H9 (cell line): ENCODE measurements at regions not wholly inside any gene's neighbourhood (a gene's known extent, or its start where the extent isn't known, plus 50 kb on each side); places are given as distances from the start of the nearest gene placed in this dataset.

ENCODE experiments used
- DNase-seq: peaks from one replicate; pipeline ENCODE4 v3.0.0-alpha.2; 2017
- H2AFZ ChIP-seq: one replicate; pipeline ENCODE4 v1.6.1; 2013; ENCODE audit warnings: mild to moderate bottlenecking, low read length, control low read depth, moderate library complexity
- H2AK5ac ChIP-seq: 2 replicates; pipeline ENCODE4 v1.6.1; 2013; ENCODE audit warnings: low read length, control low read depth, mixed read lengths; ENCODE audit not compliant: insufficient read length
- H2BK120ac ChIP-seq: one replicate; pipeline ENCODE4 v1.6.1; 2013; ENCODE audit warnings: low read depth, mild to moderate bottlenecking, low read length, control low read depth, inconsistent platforms; ENCODE audit not compliant: poor library complexity, severe bottlenecking
- H2BK12ac ChIP-seq: 2 replicates; pipeline ENCODE4 v1.6.1; 2013; ENCODE audit warnings: low read length, control low read depth, mixed read lengths, low read depth; ENCODE audit not compliant: insufficient read length
- H2BK15ac ChIP-seq: 2 replicates; pipeline ENCODE4 v1.6.1; 2013; ENCODE audit warnings: low read depth, low read length, control low read depth
- H2BK20ac ChIP-seq: one replicate; pipeline ENCODE4 v1.6.1; 2013; ENCODE audit warnings: low read depth, mild to moderate bottlenecking, low read length, control low read depth, inconsistent platforms; ENCODE audit not compliant: poor library complexity, severe bottlenecking
- H2BK5ac ChIP-seq: 2 replicates; pipeline ENCODE4 v1.6.1; 2013; ENCODE audit warnings: low read length, control low read depth, mixed read lengths; ENCODE audit not compliant: insufficient read length
- H3K14ac ChIP-seq: 2 replicates; pipeline ENCODE4 v1.6.1; 2013; ENCODE audit warnings: low read length, control low read depth; ENCODE audit not compliant: insufficient read depth
- H3K18ac ChIP-seq: 2 replicates; pipeline ENCODE4 v1.6.1; 2013; ENCODE audit warnings: low read depth, mild to moderate bottlenecking, mixed read lengths, low read length, control low read depth; ENCODE audit not compliant: insufficient read length
- H3K23ac ChIP-seq: 2 replicates; pipeline ENCODE4 v1.6.1; 2013; ENCODE audit warnings: low read length, control low read depth, mixed read lengths, low read depth; ENCODE audit not compliant: insufficient read length
- H3K23me2 ChIP-seq: 2 replicates; pipeline ENCODE4 v1.6.1; 2013; ENCODE audit warnings: low read depth, mild to moderate bottlenecking, mixed read lengths, low read length, control low read depth; ENCODE audit not compliant: insufficient read length, poor library complexity, severe bottlenecking
- H3K27ac ChIP-seq: 2 replicates; pipeline ENCODE4 v1.5.1; 2013; ENCODE audit warnings: low read length, control low read depth, mixed read lengths, low read depth; ENCODE audit not compliant: insufficient read length
- H3K27me3 ChIP-seq: 2 replicates; pipeline ENCODE4 v1.6.1; 2013; ENCODE audit warnings: low read length, control low read depth, inconsistent platforms; ENCODE audit not compliant: insufficient read depth
- H3K4ac ChIP-seq: 2 replicates; pipeline ENCODE4 v1.6.1; 2013; ENCODE audit warnings: low read depth, mild to moderate bottlenecking, control low read depth, inconsistent platforms, low read length, moderate library complexity
- H3K4me1 ChIP-seq: 2 replicates; pipeline ENCODE4 v1.6.1; 2013; ENCODE audit warnings: low read length, control low read depth, inconsistent platforms; ENCODE audit not compliant: insufficient read depth
- H3K4me2 ChIP-seq: 2 replicates; pipeline ENCODE4 v1.6.1; 2013; ENCODE audit warnings: low read length, control low read depth, mixed read lengths; ENCODE audit not compliant: insufficient read length, insufficient read depth
- H3K56ac ChIP-seq: 2 replicates; pipeline ENCODE4 v1.6.1; 2013; ENCODE audit warnings: low read depth, mild to moderate bottlenecking, mixed read lengths, low read length, control low read depth; ENCODE audit not compliant: insufficient read length
- H3K79me1 ChIP-seq: 2 replicates; pipeline ENCODE4 v1.6.1; 2013; ENCODE audit warnings: low read depth, mild to moderate bottlenecking, moderate library complexity, low read length, control low read depth, inconsistent platforms; ENCODE audit not compliant: insufficient read depth, poor library complexity, severe bottlenecking
- H3K79me2 ChIP-seq: 2 replicates; pipeline ENCODE4 v1.6.1; 2013; ENCODE audit warnings: low read length, control low read depth, inconsistent platforms; ENCODE audit not compliant: insufficient read depth
- H3K9ac ChIP-seq: 2 replicates; pipeline ENCODE4 v1.6.1; 2013; ENCODE audit warnings: low read length, control low read depth, mixed read lengths; ENCODE audit not compliant: insufficient read length; ENCODE audit errors: extremely low read depth
- H3K9me3 ChIP-seq: one replicate; pipeline ENCODE4 v1.6.1; 2013; ENCODE audit warnings: low read depth, low read length, inconsistent platforms; ENCODE audit not compliant: control insufficient read depth
- H3T11ph ChIP-seq: one replicate; pipeline ENCODE4 v1.6.1; 2013; ENCODE audit warnings: mild to moderate bottlenecking, low read length, control low read depth, inconsistent platforms
- H4K20me1 ChIP-seq: one replicate; pipeline ENCODE4 v1.6.1; 2013; ENCODE audit not compliant: control insufficient read depth, insufficient read length, insufficient read depth
- H4K5ac ChIP-seq: 2 replicates; pipeline ENCODE4 v1.6.1; 2013; ENCODE audit warnings: low read depth, mild to moderate bottlenecking, mixed read lengths, low read length, control low read depth; ENCODE audit not compliant: insufficient read length
- H4K8ac ChIP-seq: replicated peaks from 2 replicates; pipeline ENCODE4 v1.6.1; 2013; ENCODE audit warnings: low read length, control low read depth, mixed read lengths, low read depth; ENCODE audit not compliant: insufficient read length
- H4K91ac ChIP-seq: 2 replicates; pipeline ENCODE4 v1.6.1; 2013; ENCODE audit warnings: low read depth, mild to moderate bottlenecking, moderate library complexity, mixed read lengths, low read length, control low read depth; ENCODE audit not compliant: insufficient read length
- H3K27ac Mint-ChIP-seq, 3 experiments: 2 replicates in 2 of 3; 3 replicates in 1 of 3; pipeline ENCODE4 v1.8.0; 2020 to 2021; ENCODE audit warnings: mixed read lengths in 3 of 3, mild to moderate bottlenecking in 1 of 3, moderate library complexity in 1 of 3
- H3K27me3 Mint-ChIP-seq: 2 replicates; pipeline ENCODE4 v1.8.0; 2021; ENCODE audit warnings: low read depth, mild to moderate bottlenecking, moderate library complexity, mixed read lengths
- H3K36me3 Mint-ChIP-seq, 3 experiments: 2 replicates in 2 of 3; 3 replicates in 1 of 3; pipeline ENCODE4 v1.8.0; 2020 to 2021; ENCODE audit warnings: low read depth in 3 of 3, mixed read lengths in 3 of 3; ENCODE audit not compliant: insufficient read depth in 1 of 3
- H3K4me1 Mint-ChIP-seq, 2 experiments: 2 replicates each; pipeline ENCODE4 v1.8.0; 2020; ENCODE audit warnings: mixed read lengths in 2 of 2
- H3K4me3 Mint-ChIP-seq, 2 experiments: 2 replicates in 1 of 2; 3 replicates in 1 of 2; pipeline ENCODE4 v1.8.0; 2020 to 2021; ENCODE audit warnings: mild to moderate bottlenecking in 2 of 2, mixed read lengths in 2 of 2, moderate library complexity in 1 of 2
- H3K9me3 Mint-ChIP-seq, 2 experiments: 2 replicates in 1 of 2; 3 replicates in 1 of 2; pipeline ENCODE4 v1.8.0; 2020; ENCODE audit warnings: mild to moderate bottlenecking in 2 of 2, mixed read lengths in 2 of 2, moderate library complexity in 1 of 2
- CTCF ChIP-seq: fragments of 200-600 bp; sonication (generic); conservative IDR thresholded peaks from 3 replicates; pipeline ENCODE4 v1.8.0; 2021; ENCODE audit warnings: antibody characterized with exemption, mild to moderate bottlenecking
- WGBS: extraction: QIAGEN DNeasy Blood & Tissue Kit; methylation state at CpG from one replicate; pipeline ENCODE4 v1.1.7; 2013; ENCODE audit warnings: missing lambda C conversion rate, low lambda C conversion rate, mixed read lengths; ENCODE audit not compliant: insufficient read length; ENCODE audit errors: extremely low coverage; 5-methylcytosine and 5-hydroxymethylcytosine counted together

- H3T11ph ChIP-seq = no peak overlapping the region
- H4K8ac ChIP-seq = no peak overlapping the region
- no peak overlapping the region for H4K5ac ChIP-seq
- H2BK12ac ChIP-seq = no peak overlapping the region
- no peak overlapping the region for H3K56ac ChIP-seq
- H4K20me1 ChIP-seq = no peaks in the 10 kb centered on the region
- Mint-ChIP-seq H3K27me3 (peaks cover 2% of the 10 kb centered on the region; the same call in 1 of the 2 replicates), H3K27ac (no peak overlapping the region), H3K36me3 (peaks cover 0 to 19% (median 3%) of the 10 kb centered on the region in 3 experiments; a peak in 5 of 7 replicates), H3K4me3 (no peak overlapping the region), H3K4me1 (peaks cover 0 to 8% of the 10 kb centered on the region in 2 experiments; a peak in 2 of 4 replicates), H3K9me3 (peaks cover 68 to 78% of the 10 kb centered on the region in 2 experiments)
- H3K18ac ChIP-seq = no peak overlapping the region
- no CpG with 5 or more reads among the region's 3 CpGs for WGBS
- H2BK5ac ChIP-seq = no peak overlapping the region
- H2AK5ac ChIP-seq = no peak overlapping the region
- no peak overlapping the region for H3K14ac ChIP-seq
- H3K23me2 ChIP-seq = no peaks in the 10 kb centered on the region
- no peak overlapping the region for H3K23ac ChIP-seq
- no peaks in the 10 kb centered on the region for H3K27me3 ChIP-seq
- no peak for TF ChIP-seq CTCF
- no peaks in the 10 kb centered on the region for H3K79me1 ChIP-seq
- H2BK120ac ChIP-seq = no peak overlapping the region
- no peak overlapping the region for H4K91ac ChIP-seq
- H3K9ac ChIP-seq = no peak overlapping the region
- H3K79me2 ChIP-seq = no peaks in the 10 kb centered on the region
- H3K9me3 ChIP-seq = peaks cover 40% of the 10 kb centered on the region
- H3K4ac ChIP-seq = no peak overlapping the region
- no peak for DNase-seq
- no peak overlapping the region for H2BK15ac ChIP-seq
- no peak overlapping the region for H2BK20ac ChIP-seq
- no peak overlapping the region for H3K4me2 ChIP-seq
- no peaks in the 10 kb centered on the region; the same call in 1 of the 2 replicates for H3K4me1 ChIP-seq
- H2AFZ ChIP-seq = no peak overlapping the region
- H3K27ac ChIP-seq = no peak overlapping the region
Observed at GRCh38 chr2:90076311-90076710, 1384.8 kb downstream of the RPIA start.
